Panc1 (cell line): ENCODE measurements at regions not wholly inside any gene's neighbourhood (a gene's known extent, or its start where the extent isn't known, plus 50 kb on each side); places are given as distances from the start of the nearest gene placed in this dataset.

Experiments used
- POLR2AphosphoS5 ChIP-seq: IDR thresholded peaks from 2 replicates; pipeline ENCODE4 v1.6.1; 2012; ENCODE audit warnings: mild to moderate bottlenecking, low read depth, low read length, moderate library complexity
- SIN3A ChIP-seq: IDR thresholded peaks from 2 replicates; pipeline ENCODE4 v1.6.1; 2012; ENCODE audit warnings: low read depth, mild to moderate bottlenecking, low read length, moderate library complexity, borderline replicate concordance; ENCODE audit not compliant: insufficient read depth
- TF ChIP-seq, protein P1 (sequence below): fragments of 450-650 bp; IDR thresholded peaks from 2 replicates; pipeline ENCODE4 v1.5.1; 2017; ENCODE audit warnings: mild to moderate bottlenecking
- TF ChIP-seq, protein P2 (sequence below), 2 experiments: IDR thresholded peaks; 2 replicates each; pipeline ENCODE4 v1.6.1; 2011 to 2012; ENCODE audit warnings: low read depth in 2 of 2, control low read depth in 1 of 2, low read length in 1 of 2, mild to moderate bottlenecking in 1 of 2, moderate library complexity in 1 of 2; ENCODE audit not compliant: insufficient read depth in 1 of 2

DNA sequence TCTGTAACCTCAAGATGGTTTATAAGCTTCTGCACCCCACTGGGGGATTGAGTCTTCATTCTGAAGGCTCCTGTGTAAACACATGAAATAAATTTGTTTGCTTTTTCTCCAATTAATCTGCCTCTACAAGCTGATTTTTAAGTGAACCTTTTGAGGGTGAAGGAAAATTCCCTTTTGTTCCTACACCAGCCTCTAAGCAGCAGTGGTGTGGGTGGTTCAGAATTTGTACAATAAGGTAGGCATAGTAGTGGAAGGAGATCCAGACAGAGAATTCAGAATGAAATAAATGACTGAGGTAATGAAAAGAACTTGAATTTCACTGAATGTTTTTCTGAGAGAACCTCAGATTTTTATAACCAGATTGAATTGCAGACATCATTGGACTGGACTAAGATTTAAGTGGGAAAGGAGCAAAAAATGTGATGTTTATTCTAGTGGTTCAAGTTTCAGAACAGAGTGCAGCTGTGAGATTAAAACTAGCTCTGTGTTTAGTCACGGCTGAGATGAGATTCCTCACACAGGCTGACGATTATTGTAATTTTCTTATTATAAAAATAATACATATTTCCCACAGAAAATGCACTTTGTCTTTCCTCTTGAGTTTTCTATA lies 1162.2 kb downstream of the TYW1 start:
- TF ChIP-seq POLR2AphosphoS5: no peak
- TF ChIP-seq, protein P1, sequence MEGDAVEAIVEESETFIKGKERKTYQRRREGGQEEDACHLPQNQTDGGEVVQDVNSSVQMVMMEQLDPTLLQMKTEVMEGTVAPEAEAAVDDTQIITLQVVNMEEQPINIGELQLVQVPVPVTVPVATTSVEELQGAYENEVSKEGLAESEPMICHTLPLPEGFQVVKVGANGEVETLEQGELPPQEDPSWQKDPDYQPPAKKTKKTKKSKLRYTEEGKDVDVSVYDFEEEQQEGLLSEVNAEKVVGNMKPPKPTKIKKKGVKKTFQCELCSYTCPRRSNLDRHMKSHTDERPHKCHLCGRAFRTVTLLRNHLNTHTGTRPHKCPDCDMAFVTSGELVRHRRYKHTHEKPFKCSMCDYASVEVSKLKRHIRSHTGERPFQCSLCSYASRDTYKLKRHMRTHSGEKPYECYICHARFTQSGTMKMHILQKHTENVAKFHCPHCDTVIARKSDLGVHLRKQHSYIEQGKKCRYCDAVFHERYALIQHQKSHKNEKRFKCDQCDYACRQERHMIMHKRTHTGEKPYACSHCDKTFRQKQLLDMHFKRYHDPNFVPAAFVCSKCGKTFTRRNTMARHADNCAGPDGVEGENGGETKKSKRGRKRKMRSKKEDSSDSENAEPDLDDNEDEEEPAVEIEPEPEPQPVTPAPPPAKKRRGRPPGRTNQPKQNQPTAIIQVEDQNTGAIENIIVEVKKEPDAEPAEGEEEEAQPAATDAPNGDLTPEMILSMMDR: no peak
- TF ChIP-seq, protein P2, sequence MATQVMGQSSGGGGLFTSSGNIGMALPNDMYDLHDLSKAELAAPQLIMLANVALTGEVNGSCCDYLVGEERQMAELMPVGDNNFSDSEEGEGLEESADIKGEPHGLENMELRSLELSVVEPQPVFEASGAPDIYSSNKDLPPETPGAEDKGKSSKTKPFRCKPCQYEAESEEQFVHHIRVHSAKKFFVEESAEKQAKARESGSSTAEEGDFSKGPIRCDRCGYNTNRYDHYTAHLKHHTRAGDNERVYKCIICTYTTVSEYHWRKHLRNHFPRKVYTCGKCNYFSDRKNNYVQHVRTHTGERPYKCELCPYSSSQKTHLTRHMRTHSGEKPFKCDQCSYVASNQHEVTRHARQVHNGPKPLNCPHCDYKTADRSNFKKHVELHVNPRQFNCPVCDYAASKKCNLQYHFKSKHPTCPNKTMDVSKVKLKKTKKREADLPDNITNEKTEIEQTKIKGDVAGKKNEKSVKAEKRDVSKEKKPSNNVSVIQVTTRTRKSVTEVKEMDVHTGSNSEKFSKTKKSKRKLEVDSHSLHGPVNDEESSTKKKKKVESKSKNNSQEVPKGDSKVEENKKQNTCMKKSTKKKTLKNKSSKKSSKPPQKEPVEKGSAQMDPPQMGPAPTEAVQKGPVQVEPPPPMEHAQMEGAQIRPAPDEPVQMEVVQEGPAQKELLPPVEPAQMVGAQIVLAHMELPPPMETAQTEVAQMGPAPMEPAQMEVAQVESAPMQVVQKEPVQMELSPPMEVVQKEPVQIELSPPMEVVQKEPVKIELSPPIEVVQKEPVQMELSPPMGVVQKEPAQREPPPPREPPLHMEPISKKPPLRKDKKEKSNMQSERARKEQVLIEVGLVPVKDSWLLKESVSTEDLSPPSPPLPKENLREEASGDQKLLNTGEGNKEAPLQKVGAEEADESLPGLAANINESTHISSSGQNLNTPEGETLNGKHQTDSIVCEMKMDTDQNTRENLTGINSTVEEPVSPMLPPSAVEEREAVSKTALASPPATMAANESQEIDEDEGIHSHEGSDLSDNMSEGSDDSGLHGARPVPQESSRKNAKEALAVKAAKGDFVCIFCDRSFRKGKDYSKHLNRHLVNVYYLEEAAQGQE (IDR thresholded peaks at IDR 0.05; ENCODE audit: insufficient read depth in 1 of 2, low read depth in 2 of 2, low read length in 1 of 2): no peak
- TF ChIP-seq SIN3A: no peak
